ENCODE measurements at regions not wholly inside any gene's neighbourhood (a gene's known extent, or its start where the extent isn't known, plus 50 kb on each side); places are given as distances from the start of the nearest gene placed in this dataset.
A peak's percentile ranks its signal among the peaks of the same experiment; 100 is the strongest.

DNA sequence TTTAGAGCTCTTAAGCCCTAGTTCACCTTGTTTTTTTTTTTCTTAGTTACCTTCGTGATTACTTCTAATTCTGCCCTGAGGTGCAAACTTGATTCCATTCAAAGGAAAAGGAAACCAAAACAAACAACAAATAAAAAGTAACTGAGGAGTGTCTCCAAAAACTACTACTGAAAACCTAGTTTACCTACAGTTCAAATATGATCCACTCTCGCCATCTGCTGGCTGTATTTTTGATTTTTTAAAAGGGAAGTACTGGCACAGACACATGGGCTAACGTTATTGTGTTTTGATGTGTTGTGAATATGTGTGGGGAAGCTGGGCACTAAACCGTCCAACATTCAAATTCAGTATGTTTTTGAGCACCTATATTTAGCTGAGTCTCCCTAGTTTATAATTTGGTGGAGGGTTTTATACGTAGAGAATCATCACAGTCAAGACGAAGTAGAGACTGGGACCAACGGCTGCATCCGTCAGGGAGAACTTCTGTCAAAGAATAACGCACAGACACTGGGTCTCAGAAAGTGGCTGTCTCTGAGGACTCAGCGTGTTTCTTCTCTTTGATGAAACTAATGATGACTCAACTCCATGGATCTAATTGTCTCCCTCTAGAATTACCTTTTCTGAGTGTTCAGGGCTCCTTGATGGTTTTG is 373.5 kb upstream of the BTBD3 start:
- Histone ChIP-seq H3K79me2 (ENCODE audit: insufficient read depth, low read length) (no peaks in the 10 kb centered on the region), H3K27me3 (ENCODE audit: insufficient read depth, low read length) (no peaks in the 10 kb centered on the region), H2AFZ (ENCODE audit: low read depth, low read length, poor library complexity, severe bottlenecking) (peak overlapping the region; percentile 91), H4K20me1 (ENCODE audit: insufficient read depth) (no peaks in the 10 kb centered on the region), H3K9me2 (ENCODE audit: insufficient read depth) (no peaks in the 10 kb centered on the region), H3K36me3 (ENCODE audit: control insufficient read depth in 1 of 2, insufficient read depth in 2 of 2, low read length in 2 of 2) (no peaks in the 10 kb centered on the region), H3K4me3 (replicated peaks in 1 of 2; ENCODE audit: low read depth in 1 of 2, low read length in 2 of 2) (0 out of 4 replicates have a peak overlapping the region, but pooled peaks of 1 of the 2 experiments have one; percentile 12), H3K4me2 (ENCODE audit: low read length) (peak overlapping the region; percentile 54), H3K9me3 (ENCODE audit: control insufficient read depth in 1 of 2, insufficient read depth in 1 of 2, low read depth in 1 of 2, low read length in 2 of 2) (no peaks in the 10 kb centered on the region), H3K4me1 (ENCODE audit: control insufficient read depth in 1 of 2, insufficient read depth in 2 of 2, low read length in 2 of 2) (peaks cover 8 to 18% of the 10 kb centered on the region in 2 experiments), H3K27ac (ENCODE audit: low read depth, low read length) (no peak overlapping the region), H3K9ac (ENCODE audit: low read length) (no peak overlapping the region)
- no TSS peak for BruUV-seq (replicated peaks)
- POLR2A ChIA-PET, result no interaction called here
- RAD21 ChIA-PET (ENCODE audit: low non-redundant PET in 1 of 2, low total read pairs in 2 of 2, uncharacterized antibody in 2 of 2, unreplicated experiment in 2 of 2), result interaction anchor here (0.6 to 1.0 kb wide), 2 partner anchors 336 to 873 kb away, joined by 3 read pairs; no protein-coding TSS in a partner anchor
- ATAC-seq (peak; percentile 81), DNase-seq (ENCODE audit: low read depth, low spot score) (peak; percentile 64)
- CTCF ChIA-PET, result interaction anchor here (0.9 to 1.7 kb wide), 5 partner anchors 9 to 1566 kb away, joined by 3 to 5 read pairs (median 3); no protein-coding TSS in a partner anchor
- intact Hi-C loops (cut with micrococcal nuclease), result loop anchor here (1.0 to 10.0 kb wide), 9 partner anchors 272 to 1927 kb away; partner anchors contain the start of genes JAG1, MKKS and SLX4IP
- TF ChIP-seq, protein P1, sequence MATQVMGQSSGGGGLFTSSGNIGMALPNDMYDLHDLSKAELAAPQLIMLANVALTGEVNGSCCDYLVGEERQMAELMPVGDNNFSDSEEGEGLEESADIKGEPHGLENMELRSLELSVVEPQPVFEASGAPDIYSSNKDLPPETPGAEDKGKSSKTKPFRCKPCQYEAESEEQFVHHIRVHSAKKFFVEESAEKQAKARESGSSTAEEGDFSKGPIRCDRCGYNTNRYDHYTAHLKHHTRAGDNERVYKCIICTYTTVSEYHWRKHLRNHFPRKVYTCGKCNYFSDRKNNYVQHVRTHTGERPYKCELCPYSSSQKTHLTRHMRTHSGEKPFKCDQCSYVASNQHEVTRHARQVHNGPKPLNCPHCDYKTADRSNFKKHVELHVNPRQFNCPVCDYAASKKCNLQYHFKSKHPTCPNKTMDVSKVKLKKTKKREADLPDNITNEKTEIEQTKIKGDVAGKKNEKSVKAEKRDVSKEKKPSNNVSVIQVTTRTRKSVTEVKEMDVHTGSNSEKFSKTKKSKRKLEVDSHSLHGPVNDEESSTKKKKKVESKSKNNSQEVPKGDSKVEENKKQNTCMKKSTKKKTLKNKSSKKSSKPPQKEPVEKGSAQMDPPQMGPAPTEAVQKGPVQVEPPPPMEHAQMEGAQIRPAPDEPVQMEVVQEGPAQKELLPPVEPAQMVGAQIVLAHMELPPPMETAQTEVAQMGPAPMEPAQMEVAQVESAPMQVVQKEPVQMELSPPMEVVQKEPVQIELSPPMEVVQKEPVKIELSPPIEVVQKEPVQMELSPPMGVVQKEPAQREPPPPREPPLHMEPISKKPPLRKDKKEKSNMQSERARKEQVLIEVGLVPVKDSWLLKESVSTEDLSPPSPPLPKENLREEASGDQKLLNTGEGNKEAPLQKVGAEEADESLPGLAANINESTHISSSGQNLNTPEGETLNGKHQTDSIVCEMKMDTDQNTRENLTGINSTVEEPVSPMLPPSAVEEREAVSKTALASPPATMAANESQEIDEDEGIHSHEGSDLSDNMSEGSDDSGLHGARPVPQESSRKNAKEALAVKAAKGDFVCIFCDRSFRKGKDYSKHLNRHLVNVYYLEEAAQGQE (IDR thresholded peaks at IDR 0.05; ENCODE audit: low read depth), result no peak
- no peak for TF ChIP-seq TCF7L2 (IDR thresholded peaks at IDR 0.05; ENCODE audit: borderline replicate concordance, extremely low read depth, insufficient read depth, insufficient read length)
- TF ChIP-seq, protein P2, sequence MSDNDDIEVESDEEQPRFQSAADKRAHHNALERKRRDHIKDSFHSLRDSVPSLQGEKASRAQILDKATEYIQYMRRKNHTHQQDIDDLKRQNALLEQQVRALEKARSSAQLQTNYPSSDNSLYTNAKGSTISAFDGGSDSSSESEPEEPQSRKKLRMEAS (IDR thresholded peaks at IDR 0.05), result no peak
- TF ChIP-seq ELF1 (IDR thresholded peaks at IDR 0.05; ENCODE audit: borderline replicate concordance, low read depth), result no peak
- TF ChIP-seq EZH2 (IDR thresholded peaks at IDR 0.05), result no peak
- TF ChIP-seq CEBPB (IDR thresholded peaks at IDR 0.05; ENCODE audit: low read depth), result no peak
- TF ChIP-seq, protein P3, sequence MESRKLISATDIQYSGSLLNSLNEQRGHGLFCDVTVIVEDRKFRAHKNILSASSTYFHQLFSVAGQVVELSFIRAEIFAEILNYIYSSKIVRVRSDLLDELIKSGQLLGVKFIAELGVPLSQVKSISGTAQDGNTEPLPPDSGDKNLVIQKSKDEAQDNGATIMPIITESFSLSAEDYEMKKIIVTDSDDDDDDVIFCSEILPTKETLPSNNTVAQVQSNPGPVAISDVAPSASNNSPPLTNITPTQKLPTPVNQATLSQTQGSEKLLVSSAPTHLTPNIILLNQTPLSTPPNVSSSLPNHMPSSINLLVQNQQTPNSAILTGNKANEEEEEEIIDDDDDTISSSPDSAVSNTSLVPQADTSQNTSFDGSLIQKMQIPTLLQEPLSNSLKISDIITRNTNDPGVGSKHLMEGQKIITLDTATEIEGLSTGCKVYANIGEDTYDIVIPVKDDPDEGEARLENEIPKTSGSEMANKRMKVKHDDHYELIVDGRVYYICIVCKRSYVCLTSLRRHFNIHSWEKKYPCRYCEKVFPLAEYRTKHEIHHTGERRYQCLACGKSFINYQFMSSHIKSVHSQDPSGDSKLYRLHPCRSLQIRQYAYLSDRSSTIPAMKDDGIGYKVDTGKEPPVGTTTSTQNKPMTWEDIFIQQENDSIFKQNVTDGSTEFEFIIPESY (IDR thresholded peaks at IDR 0.05; ENCODE audit: extremely low read depth, insufficient replicate concordance, low read length), result no peak
- no peak for TF ChIP-seq POLR2AphosphoS5 (IDR thresholded peaks at IDR 0.05; ENCODE audit: low read depth, low read length)
- TF ChIP-seq ZNF274 (IDR thresholded peaks at IDR 0.05; ENCODE audit: low read depth, low read length), result no peak
- TF ChIP-seq, protein P4, sequence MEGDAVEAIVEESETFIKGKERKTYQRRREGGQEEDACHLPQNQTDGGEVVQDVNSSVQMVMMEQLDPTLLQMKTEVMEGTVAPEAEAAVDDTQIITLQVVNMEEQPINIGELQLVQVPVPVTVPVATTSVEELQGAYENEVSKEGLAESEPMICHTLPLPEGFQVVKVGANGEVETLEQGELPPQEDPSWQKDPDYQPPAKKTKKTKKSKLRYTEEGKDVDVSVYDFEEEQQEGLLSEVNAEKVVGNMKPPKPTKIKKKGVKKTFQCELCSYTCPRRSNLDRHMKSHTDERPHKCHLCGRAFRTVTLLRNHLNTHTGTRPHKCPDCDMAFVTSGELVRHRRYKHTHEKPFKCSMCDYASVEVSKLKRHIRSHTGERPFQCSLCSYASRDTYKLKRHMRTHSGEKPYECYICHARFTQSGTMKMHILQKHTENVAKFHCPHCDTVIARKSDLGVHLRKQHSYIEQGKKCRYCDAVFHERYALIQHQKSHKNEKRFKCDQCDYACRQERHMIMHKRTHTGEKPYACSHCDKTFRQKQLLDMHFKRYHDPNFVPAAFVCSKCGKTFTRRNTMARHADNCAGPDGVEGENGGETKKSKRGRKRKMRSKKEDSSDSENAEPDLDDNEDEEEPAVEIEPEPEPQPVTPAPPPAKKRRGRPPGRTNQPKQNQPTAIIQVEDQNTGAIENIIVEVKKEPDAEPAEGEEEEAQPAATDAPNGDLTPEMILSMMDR (IDR thresholded peaks at IDR 0.05 in 2 of 3, conservative IDR thresholded peaks at IDR 0.05 in 1 of 3; ENCODE audit: borderline replicate concordance in 1 of 3, insufficient read depth in 1 of 3, low read depth in 2 of 3, low read length in 2 of 3), result peak; percentile 33 to 70 (median 56); a peak in 3 of 6 replicates
- TF ChIP-seq SRF (IDR thresholded peaks at IDR 0.05; ENCODE audit: low read depth), result no peak
- no peak for TF ChIP-seq FOSL1 (IDR thresholded peaks at IDR 0.05; ENCODE audit: low read depth)
- TF ChIP-seq, protein P5, sequence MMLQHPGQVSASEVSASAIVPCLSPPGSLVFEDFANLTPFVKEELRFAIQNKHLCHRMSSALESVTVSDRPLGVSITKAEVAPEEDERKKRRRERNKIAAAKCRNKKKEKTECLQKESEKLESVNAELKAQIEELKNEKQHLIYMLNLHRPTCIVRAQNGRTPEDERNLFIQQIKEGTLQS (IDR thresholded peaks at IDR 0.05), result no peak
- TF ChIP-seq SP1 (IDR thresholded peaks at IDR 0.05; ENCODE audit: low read depth), result no peak
- TF ChIP-seq RAD21 (IDR thresholded peaks at IDR 0.05; ENCODE audit: low read depth), result peak; percentile 88
- TF ChIP-seq YY1 (IDR thresholded peaks at IDR 0.05; ENCODE audit: extremely low read depth, insufficient replicate concordance, low read depth, low read length), result no peak
- TF ChIP-seq JUND (IDR thresholded peaks at IDR 0.05), result peak; percentile 16; the same call in 1 of the 2 replicates
- no peak for TF ChIP-seq EGR1 (IDR thresholded peaks at IDR 0.05; ENCODE audit: low read depth)
- no peak for TF ChIP-seq SIN3A (IDR thresholded peaks at IDR 0.05; ENCODE audit: low read depth)
